Medulla oblongata (tissue), 1 donor: ENCODE measurements at regions not wholly inside any gene's neighbourhood (a gene's known extent, or its start where the extent isn't known, plus 50 kb on each side); places are given as distances from the start of the nearest gene placed in this dataset.
"Not testable (repeated sequence)": the region's sequence is repeated elsewhere in the genome, so short reads cannot be mapped to it uniquely, and the experiment has no call there.

ENCODE experiments used
- DNase-seq: peaks from one replicate; pipeline ENCODE4 v3.0.0-alpha.2; 2015; ENCODE audit errors: extremely low spot score

GRCh38 chr1:178572604-178573003, 59.7 kb downstream of the TEX35 start:
- no peak for DNase-seq

DNA sequence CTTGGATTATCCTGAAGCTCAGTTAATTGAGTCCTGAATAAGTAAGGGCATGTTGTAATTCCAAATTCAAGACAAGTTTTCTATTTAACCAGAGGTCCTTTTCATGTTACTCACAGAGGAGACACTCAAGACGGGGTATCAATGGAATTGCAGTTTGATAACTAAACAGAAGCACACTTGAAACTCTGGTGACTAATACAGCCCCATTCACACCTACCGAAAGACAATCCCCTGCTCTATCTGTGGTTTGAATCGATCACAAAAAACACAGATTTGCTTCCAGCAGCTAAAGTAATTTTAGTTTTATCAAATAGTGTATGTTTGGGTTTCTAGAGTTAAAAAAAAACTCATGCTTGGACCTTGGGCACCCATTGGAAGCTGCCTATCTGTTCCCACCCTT, 60.4 kb downstream of the TEX35 start:
- no peak for DNase-seq

GRCh38 chr1:178574345-178574744, 61.4 kb downstream of the TEX35 start:
- no peak for DNase-seq

DNA sequence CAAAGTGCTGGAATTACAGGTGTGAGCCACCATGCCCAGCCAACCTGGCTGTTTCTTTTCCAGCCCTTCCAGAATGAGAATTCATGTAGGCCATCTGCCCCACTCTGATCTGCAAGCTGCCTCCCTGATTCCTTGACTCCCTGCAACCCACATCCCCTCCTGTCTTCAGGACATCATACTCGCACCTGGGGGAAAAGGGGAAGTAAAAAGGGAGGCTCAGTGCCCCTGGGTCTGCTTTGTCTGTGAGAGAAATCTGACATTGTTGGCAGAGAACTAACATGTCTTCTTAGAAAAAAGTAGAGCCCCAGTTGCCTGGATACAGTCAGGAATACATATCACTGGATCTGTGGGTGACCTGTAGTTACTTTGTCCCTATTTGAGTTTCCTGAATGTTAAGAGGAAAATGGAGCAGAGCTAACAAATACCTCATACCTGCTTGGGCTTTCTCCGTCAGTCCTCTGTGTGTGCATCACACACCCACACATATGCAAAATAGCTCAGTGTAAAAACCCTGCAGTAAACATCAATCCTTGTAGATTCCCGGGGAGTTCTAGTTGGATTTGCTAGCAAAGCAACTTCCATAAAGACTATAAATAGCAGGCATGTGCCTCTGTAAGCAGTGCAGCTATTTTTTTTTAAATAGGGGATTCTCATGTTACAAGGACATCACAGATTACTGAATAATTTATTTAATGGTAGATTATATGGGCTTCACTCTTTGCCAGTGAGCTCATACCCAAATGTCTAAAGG, 62.9 kb downstream of the TEX35 start:
- no peak for DNase-seq

DNA sequence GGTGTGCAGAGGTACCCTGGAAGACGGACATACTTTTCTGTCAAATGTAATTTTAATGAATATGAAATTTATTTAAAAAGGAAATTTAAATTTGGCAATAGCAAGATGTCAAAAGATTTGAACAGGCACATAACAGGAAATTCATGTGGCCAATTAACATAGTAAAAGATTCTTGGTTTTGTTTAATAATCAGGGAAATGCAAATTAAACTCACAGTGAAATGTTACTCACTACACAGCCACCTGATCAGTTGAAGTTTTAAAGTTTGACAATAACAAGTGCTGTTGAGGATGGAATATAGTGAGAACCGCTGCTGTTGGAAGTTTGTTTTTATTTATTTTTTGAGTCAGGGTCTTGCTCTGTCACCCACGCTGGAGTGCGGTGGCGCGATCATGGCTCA, 63.9 kb downstream of the TEX35 start:
- DNase-seq, result no peak

GRCh38 chr1:178577882-178578281, 65.0 kb downstream of the TEX35 start:
- no peak for DNase-seq

- no peak for DNase-seq
These were observed 65.6 kb downstream of the TEX35 start for GRCh38 chr1:178578541-178578940.

DNA sequence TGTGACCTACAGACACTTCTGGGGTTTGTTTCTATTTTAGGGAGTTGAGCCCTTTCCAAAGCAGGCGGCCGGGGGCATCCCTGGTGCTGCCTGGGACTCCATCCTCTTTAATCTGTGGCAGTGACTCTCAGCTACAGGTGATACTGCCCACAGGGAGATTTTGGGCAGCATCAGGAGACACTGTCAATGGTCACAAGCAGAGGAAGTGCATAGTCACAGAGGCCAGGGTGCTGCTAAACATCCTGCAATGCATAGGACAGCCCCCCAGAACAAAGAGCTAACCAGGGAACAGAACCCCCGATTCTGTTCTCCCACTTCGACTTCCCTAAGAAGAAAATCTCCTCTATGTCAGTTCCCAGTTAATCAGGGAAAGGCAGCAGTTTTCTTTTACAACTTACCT, 66.2 kb downstream of the TEX35 start:
- no peak for DNase-seq

- no peak for DNase-seq
These were observed 66.7 kb downstream of the TEX35 start for GRCh38 chr1:178579562-178579961.

DNA sequence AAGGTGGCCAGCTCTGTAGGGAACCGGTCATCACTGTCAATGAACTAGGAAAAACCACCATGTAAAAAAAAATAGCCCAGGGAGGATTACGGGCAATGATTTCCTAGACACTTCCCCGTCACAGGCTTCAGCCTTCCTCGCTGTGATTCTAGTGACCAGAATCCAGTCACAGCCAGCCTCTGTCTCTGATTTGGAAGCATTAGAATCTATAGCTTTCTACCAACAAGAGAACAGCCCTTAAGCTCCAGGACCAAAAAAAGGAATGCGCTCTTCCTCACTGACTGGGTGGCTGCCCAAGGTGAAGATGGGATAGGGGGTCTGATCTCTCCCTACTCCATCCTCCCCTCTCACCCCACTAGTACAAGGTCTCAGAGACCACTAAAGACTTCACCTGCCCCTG, 67.2 kb downstream of the TEX35 start:
- DNase-seq, result no peak

DNA sequence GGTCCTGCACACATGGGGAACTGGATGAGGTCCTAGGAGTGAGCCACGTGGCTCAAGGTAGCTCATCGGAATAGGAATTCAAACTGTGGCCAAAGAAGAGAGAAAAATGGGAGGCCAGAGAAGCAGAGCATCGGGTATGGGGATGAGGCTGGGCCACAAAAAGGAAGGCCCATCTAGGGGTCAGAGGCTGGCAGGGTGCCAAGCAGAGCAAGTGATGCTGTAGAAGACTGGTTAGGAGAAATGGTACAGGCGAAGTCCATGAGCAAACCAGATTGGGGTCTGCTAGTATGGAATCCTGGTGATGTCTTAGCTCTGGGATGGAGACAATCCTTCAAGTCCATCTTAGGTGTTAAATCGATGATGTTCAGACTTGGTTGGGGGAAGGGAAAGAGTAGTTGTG, 68.0 kb downstream of the TEX35 start:
- DNase-seq, result no peak

DNA sequence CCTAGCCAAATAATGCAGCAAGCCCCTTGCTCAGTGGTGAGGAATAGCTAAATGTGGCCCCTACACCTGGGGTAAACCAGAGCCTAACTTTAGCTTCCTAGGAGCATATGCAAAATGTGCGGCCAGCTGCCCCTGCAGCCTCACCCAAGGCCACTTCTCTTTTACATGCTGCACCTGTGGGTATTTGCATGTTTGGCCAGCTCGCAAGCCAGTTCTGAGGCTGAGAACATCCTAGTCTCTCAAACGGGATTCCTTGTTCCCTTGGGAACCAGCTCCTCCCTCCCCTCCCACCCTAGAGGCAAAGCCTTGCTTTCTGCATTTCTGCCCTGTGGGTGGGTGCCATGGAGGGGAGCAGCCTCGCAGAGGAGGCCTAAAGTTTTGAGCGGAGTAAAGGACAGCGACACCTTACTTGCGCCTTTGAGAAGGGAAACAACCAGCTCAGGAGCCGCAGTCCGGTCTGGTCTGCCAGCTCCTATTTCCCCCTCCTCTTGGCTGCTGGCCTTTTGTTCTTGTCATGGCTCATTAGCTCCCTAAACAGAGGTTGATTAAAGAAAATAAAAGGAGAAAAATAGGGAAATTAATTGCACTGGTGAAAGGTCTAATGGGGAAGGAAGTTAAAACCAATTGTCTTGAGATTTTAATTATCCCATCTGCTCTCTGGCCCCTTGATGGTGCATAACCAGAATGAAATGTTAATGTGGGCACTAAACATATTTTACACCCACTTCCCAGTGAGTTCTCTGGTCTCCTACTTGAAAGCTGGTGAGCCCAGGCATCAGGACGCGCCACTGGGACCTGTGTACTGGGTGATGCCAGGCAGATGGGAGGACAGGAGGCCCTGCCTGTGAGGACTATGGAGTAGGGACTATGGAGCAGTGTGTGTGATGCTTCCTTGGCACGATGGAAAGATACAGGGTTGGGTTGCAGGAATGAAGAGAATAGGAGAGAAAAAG, 68.7 kb downstream of the TEX35 start:
- no peak for DNase-seq

- no peak for DNase-seq
These were observed 74.2 kb downstream of the TEX35 start for GRCh38 chr1:178587096-178587495.

- DNase-seq, result no peak
These were observed 75.1 kb downstream of the TEX35 start for GRCh38 chr1:178587975-178588374.

DNA sequence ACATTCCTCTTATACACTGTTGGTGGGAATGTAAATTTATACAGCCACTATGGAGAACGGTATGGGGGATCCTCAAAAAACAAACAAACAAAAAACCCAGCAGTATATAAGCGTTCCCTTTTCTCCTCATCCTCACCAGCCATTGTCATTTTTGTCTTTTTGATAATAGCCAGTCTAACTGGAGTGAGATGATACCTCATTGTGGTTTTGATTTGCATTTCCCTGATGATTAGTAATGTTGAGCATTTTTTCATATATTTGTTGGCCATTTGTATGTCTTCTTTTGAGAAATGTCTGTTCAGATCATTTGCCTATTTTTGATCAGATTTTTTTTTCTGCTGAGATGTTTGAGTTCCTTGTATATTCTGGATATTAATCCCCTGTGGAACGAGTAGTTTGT, 76.1 kb downstream of the TEX35 start:
- DNase-seq, result not testable (repeated sequence)

- DNase-seq, result not testable (repeated sequence)
These were observed 78.9 kb downstream of the TEX35 start for GRCh38 chr1:178591811-178592210.

GRCh38 chr1:178593515-178593914, 80.6 kb downstream of the TEX35 start:
- DNase-seq, result no peak

DNA sequence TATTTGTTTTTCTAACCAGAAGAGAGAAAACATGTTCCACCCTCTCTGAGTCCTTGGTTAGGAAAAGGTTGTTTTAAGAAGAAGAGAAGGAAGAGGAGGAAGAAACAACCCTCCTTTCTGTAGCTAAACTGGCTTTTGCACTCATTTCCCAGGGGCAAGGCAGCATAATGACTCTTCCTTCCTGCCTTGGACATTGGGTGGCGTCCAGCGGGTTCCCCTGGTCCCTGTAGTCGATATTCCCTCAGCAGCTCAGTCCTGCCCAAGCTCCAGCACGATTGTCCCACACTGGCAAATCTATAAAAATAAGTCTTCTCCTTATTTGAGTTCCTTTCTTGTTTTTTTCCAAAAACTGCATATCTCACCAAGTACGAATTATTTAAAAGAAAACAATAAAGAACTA, 81.2 kb downstream of the TEX35 start:
- no peak for DNase-seq

DNA sequence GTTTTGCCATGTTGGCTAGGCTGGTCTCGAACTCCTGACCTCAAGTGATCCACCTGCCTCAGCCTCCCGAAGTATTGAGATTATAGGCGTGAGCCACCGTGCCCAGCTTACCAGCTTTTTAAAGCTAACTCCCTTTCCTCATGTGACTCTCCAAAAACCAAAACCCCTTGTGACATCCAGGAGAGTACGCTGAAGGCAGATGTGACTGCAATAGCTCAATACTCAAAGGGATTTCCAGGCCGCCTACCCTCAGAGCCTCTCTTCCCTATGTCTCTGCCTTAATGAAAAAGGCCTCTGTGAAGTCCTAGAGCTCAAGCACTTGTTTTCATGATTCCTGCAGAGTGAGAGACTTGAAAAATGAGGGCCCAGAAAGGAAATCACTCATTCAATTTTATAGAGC, 82.6 kb downstream of the TEX35 start:
- DNase-seq, result no peak

DNA sequence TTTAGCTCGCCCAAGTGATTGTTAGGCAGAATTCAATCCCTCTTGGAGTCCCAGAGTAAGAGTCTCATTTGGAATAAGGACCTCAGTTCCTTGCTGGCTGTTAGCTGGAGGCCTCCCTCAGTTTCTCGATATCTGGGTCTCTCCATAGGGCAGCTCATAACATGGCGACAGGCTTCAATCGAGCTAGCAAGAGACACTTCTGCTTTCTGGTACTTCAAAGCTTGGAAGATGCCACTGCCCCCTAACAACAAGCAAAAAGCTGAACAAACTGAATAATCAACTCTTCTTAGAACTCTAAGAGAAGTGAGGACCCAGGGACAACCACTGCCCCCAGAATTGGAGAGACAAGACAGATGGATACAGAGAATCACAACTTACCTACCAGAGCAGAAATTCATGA, 86.2 kb downstream of the TEX35 start:
- no peak for DNase-seq

DNA sequence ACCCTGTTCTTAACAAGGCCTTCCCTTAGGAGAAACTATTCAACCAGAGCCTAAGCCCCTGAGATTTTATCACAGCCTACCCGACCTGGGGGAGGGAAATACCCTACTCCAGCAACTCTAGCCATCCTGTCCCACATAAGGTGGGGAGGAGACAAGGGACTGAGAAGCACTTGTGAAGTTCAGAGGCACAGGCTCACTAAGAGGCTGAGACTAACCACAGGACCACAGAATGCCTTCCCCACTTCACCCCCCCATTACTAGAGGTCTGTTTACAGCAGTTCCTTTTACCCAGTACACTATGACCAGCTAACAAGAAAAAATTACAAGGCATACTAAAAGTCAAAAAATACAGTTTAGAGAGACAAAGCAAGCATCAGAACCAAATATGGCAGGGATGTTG, 86.8 kb downstream of the TEX35 start:
- DNase-seq, result no peak

DNA sequence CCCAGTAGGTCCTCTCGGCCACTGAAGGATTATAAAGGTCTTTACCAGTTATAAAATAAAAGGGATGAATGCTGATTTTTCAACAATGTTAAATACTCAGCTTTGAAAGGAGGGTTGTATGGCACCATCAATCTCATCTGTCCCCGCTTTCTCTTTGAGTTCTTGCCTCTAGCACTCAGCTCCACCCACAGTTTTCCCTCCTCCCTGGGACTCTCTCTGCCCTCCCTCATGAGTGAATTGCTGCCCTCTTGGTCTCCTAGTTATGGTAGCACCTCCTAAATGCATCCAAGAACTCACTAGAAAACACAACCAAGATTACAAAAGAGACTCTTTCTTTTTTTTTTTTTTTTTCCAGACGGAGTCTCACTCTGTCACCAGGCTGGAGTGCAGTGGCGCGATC, 91.0 kb downstream of the TEX35 start:
- DNase-seq, result no peak

GRCh38 chr1:178606839-178607238, 93.9 kb downstream of the TEX35 start:
- no peak for DNase-seq
